GM12878 (cell line): ENCODE measurements at regions not wholly inside any gene's neighbourhood (a gene's known extent, or its start where the extent isn't known, plus 50 kb on each side); places are given as distances from the start of the nearest gene placed in this dataset.

Experiments
- BRCA1 ChIP-seq: IDR thresholded peaks from 2 replicates; pipeline ENCODE4 v1.6.1; 2011; ENCODE audit warnings: low read depth, low read length, improper control_type of control experiment
- EGR1 ChIP-seq, 2 experiments: IDR thresholded peaks; 1 replicate in 1 of 2; 2 replicates in 1 of 2; pipeline ENCODE4 v1.6.1; 2011 to 2012; ENCODE audit warnings: low read depth in 2 of 2, low read length in 2 of 2, borderline replicate concordance in 1 of 2, mild to moderate bottlenecking in 1 of 2, moderate library complexity in 1 of 2
- HSF1 ChIP-seq: fragments of 150-350 bp; IDR thresholded peaks from 2 replicates; pipeline ENCODE4 v1.6.1; 2014; ENCODE audit warnings: mild to moderate bottlenecking, low read depth, low read length
- MEF2B ChIP-seq: fragments of 450-650 bp; IDR thresholded peaks from 2 replicates; pipeline ENCODE4 v1.6.1; 2018; ENCODE audit warnings: mild to moderate bottlenecking, moderate library complexity; ENCODE audit not compliant: partially characterized antibody, poor library complexity, severe bottlenecking
- SREBF2 ChIP-seq: IDR thresholded peaks from 2 replicates; pipeline ENCODE4 v1.6.1; 2012; ENCODE audit warnings: mild to moderate bottlenecking, low read length
- TCF7 ChIP-seq: IDR thresholded peaks from 2 replicates; pipeline ENCODE4 v1.6.1; 2014; ENCODE audit warnings: antibody characterized with exemption, borderline replicate concordance
- ZBTB11 ChIP-seq: fragments of 450-650 bp; formaldehyde crosslinking; IDR thresholded peaks from 2 replicates; pipeline ENCODE4 v1.5.0; 2022; ENCODE audit warnings: mild to moderate bottlenecking, missing genetic modification characterization
- ZNF687 ChIP-seq: fragments of 450-650 bp; IDR thresholded peaks from 2 replicates; pipeline ENCODE4 v1.6.1; 2017; ENCODE audit warnings: mild to moderate bottlenecking, moderate library complexity
- TF ChIP-seq, protein P1 (sequence below): IDR thresholded peaks from 2 replicates; pipeline ENCODE4 v1.6.1; 2012; ENCODE audit warnings: mild to moderate bottlenecking, low read depth, low read length

DNA sequence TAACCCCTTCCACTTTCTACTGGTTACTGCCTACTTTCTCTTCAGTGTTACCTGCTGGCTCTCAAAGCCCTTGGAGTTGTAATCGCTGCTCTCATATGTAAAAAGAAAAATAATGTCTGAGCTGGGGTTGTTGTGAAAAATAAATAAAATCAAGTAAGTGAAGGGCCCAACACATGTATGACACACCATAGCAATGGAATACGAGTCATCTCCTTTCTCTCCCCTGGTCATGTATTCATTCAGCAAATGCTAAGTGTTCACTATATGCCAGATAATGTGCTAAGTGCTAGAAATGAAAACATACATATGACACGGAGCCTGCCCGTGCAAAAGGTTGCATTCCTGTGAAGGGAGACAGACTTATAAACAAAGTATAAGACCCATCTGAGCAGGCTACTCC, 535.0 kb downstream of the RFC3 start (continued):
- no peak for TF ChIP-seq ZNF687
- TF ChIP-seq MEF2B = no peak
- TF ChIP-seq BRCA1 = no peak
- TF ChIP-seq, protein P1, sequence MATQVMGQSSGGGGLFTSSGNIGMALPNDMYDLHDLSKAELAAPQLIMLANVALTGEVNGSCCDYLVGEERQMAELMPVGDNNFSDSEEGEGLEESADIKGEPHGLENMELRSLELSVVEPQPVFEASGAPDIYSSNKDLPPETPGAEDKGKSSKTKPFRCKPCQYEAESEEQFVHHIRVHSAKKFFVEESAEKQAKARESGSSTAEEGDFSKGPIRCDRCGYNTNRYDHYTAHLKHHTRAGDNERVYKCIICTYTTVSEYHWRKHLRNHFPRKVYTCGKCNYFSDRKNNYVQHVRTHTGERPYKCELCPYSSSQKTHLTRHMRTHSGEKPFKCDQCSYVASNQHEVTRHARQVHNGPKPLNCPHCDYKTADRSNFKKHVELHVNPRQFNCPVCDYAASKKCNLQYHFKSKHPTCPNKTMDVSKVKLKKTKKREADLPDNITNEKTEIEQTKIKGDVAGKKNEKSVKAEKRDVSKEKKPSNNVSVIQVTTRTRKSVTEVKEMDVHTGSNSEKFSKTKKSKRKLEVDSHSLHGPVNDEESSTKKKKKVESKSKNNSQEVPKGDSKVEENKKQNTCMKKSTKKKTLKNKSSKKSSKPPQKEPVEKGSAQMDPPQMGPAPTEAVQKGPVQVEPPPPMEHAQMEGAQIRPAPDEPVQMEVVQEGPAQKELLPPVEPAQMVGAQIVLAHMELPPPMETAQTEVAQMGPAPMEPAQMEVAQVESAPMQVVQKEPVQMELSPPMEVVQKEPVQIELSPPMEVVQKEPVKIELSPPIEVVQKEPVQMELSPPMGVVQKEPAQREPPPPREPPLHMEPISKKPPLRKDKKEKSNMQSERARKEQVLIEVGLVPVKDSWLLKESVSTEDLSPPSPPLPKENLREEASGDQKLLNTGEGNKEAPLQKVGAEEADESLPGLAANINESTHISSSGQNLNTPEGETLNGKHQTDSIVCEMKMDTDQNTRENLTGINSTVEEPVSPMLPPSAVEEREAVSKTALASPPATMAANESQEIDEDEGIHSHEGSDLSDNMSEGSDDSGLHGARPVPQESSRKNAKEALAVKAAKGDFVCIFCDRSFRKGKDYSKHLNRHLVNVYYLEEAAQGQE = no peak
- no peak for TF ChIP-seq HSF1
- TF ChIP-seq EGR1 (IDR thresholded peaks at IDR 0.05; ENCODE audit: borderline replicate concordance in 1 of 2, low read depth in 2 of 2, low read length in 2 of 2) = no peak
- no peak for TF ChIP-seq ZBTB11 (CRISPR knock-in tag)
- no peak for TF ChIP-seq TCF7
- no peak for TF ChIP-seq SREBF2
- TF ChIP-seq, all 136 proteins: peak for 0
